Prostate gland (tissue), 2 donors: ENCODE measurements at regions not wholly inside any gene's neighbourhood (a gene's known extent, or its start where the extent isn't known, plus 50 kb on each side); places are given as distances from the start of the nearest gene placed in this dataset.

Experiments used
- CTCF ChIP-seq, 4 experiments: fragments of 200-600 bp in 2 of 4; fragments of 450-650 bp in 2 of 4; sonication (generic) in 2 of 4; IDR thresholded peaks; 1 replicate in 3 of 4; 2 replicates in 1 of 4; pipeline ENCODE4 v1.5.1; 2016 to 2019; ENCODE audit warnings: antibody characterized with exemption in 4 of 4, mild to moderate bottlenecking in 2 of 4, moderate library complexity in 2 of 4
- POLR2A ChIP-seq: fragments of 450-650 bp; IDR thresholded peaks from one replicate; pipeline ENCODE4 v1.6.1; 2016; ENCODE audit warnings: antibody characterized with exemption, mild to moderate bottlenecking

- no peak for TF ChIP-seq POLR2A
- no peak for TF ChIP-seq CTCF (IDR thresholded peaks at IDR 0.05)
Measured at GRCh38 chr7:13061115-13061514, 373.7 kb downstream of the ARL4A start.
